ENCODE measurements at regions not wholly inside any gene's neighbourhood (a gene's known extent, or its start where the extent isn't known, plus 50 kb on each side); places are given as distances from the start of the nearest gene placed in this dataset.

GRCh38 chr16:79316004-79316458 lies 284.5 kb downstream of the MAF start:
- TF ChIP-seq GATA2 (IDR thresholded peaks at IDR 0.05; ENCODE audit: low read depth, low read length) (no peak), GATA3 (IDR thresholded peaks at IDR 0.05; ENCODE audit: low read depth, low read length) (no peak)
